IMR-90 (cell line): ENCODE measurements at regions not wholly inside any gene's neighbourhood (a gene's known extent, or its start where the extent isn't known, plus 50 kb on each side); places are given as distances from the start of the nearest gene placed in this dataset.

Experiments
- CHD1 ChIP-seq: IDR thresholded peaks from 2 replicates; pipeline ENCODE4 v1.6.1; 2012; ENCODE audit warnings: low read depth, low read length, improper control_type of control experiment
- CTCF ChIP-seq: conservative IDR thresholded peaks from 2 replicates; pipeline ENCODE4 v1.5.1; 2012; ENCODE audit warnings: mild to moderate bottlenecking, low read depth, low read length, improper control_type of control experiment
- MAFK ChIP-seq: IDR thresholded peaks from 2 replicates; pipeline ENCODE4 v1.6.1; 2012; ENCODE audit warnings: low read depth, low read length, improper control_type of control experiment
- RAD21 ChIP-seq: IDR thresholded peaks from 2 replicates; pipeline ENCODE4 v1.6.1; 2012; ENCODE audit warnings: low read length, improper control_type of control experiment
- RCOR1 ChIP-seq: IDR thresholded peaks from 2 replicates; pipeline ENCODE4 v1.6.1; 2012; ENCODE audit warnings: mild to moderate bottlenecking, low read length, improper control_type of control experiment; ENCODE audit not compliant: insufficient replicate concordance

GRCh38 chr3:70824773-70825172, 512.3 kb upstream of the MDFIC2 start:
- TF ChIP-seq CTCF (no peak), RCOR1 (no peak), RAD21 (no peak), CHD1 (no peak), MAFK (no peak)
